ENCODE measurements at regions not wholly inside any gene's neighbourhood (a gene's known extent, or its start where the extent isn't known, plus 50 kb on each side); places are given as distances from the start of the nearest gene placed in this dataset.

GRCh38 chr3:10697918-10698317 is 118.1 kb upstream of the SLC6A11 start:
- no peaks in the 10 kb centered on the region for H3K9me3 ChIP-seq (ENCODE audit: insufficient read depth, low read length)
- H2AFZ ChIP-seq (ENCODE audit: low read depth, low read length, severe bottlenecking), result no peak overlapping the region
- no peak overlapping the region for H3K9ac ChIP-seq (ENCODE audit: low read length)
- no peaks in the 10 kb centered on the region for H3K79me2 ChIP-seq (ENCODE audit: insufficient read depth, low read length)
- no peaks in the 10 kb centered on the region for H3F3A ChIP-seq (ENCODE audit: insufficient read depth)
- no peak overlapping the region for H3K4me2 ChIP-seq (ENCODE audit: low read depth, low read length, poor library complexity, severe bottlenecking)
- no peak overlapping the region for H3K27ac ChIP-seq (ENCODE audit: low read depth, low read length)
- no peaks in the 10 kb centered on the region for H3K36me3 ChIP-seq (ENCODE audit: low read length)
- TF ChIP-seq CTCF (IDR thresholded peaks at IDR 0.05; ENCODE audit: insufficient read depth, low read length, poor library complexity, severe bottlenecking) (no peak), EZH2phosphoT487 (conservative IDR thresholded peaks at IDR 0.05; ENCODE audit: low read length) (no peak)
- no peaks in the 10 kb centered on the region for H4K20me1 ChIP-seq (ENCODE audit: low read depth, low read length)
- no peaks in the 10 kb centered on the region for H3K9me2 ChIP-seq (replicated peaks; ENCODE audit: insufficient read depth, low read length)
- H3K4me3 ChIP-seq (ENCODE audit: insufficient read depth, low read length, poor library complexity, severe bottlenecking), result no peak overlapping the region
- H3K27me3 ChIP-seq (ENCODE audit: low read length), result no peaks in the 10 kb centered on the region

- Histone ChIP-seq H3K27ac (ENCODE audit: low read depth, low read length) (no peak overlapping the region), H3K79me2 (ENCODE audit: insufficient read depth, low read length) (no peaks in the 10 kb centered on the region), H3K36me3 (ENCODE audit: low read length) (no peaks in the 10 kb centered on the region), H3K9me3 (ENCODE audit: insufficient read depth, low read length) (no peaks in the 10 kb centered on the region), H3F3A (ENCODE audit: insufficient read depth) (no peaks in the 10 kb centered on the region), H4K20me1 (ENCODE audit: low read depth, low read length) (no peaks in the 10 kb centered on the region), H3K27me3 (ENCODE audit: low read length) (no peaks in the 10 kb centered on the region), H3K9ac (ENCODE audit: low read length) (no peak overlapping the region), H3K4me3 (ENCODE audit: insufficient read depth, low read length, poor library complexity, severe bottlenecking) (no peak overlapping the region), H3K4me2 (ENCODE audit: low read depth, low read length, poor library complexity, severe bottlenecking) (no peak overlapping the region), H3K9me2 (replicated peaks; ENCODE audit: insufficient read depth, low read length) (no peaks in the 10 kb centered on the region), H2AFZ (ENCODE audit: low read depth, low read length, severe bottlenecking) (no peak overlapping the region)
- TF ChIP-seq CTCF (IDR thresholded peaks at IDR 0.05; ENCODE audit: insufficient read depth, low read length, poor library complexity, severe bottlenecking) (no peak), EZH2phosphoT487 (conservative IDR thresholded peaks at IDR 0.05; ENCODE audit: low read length) (no peak)
Observed at GRCh38 chr3:10700821-10701220, 115.2 kb upstream of the SLC6A11 start.

- Histone ChIP-seq H3K79me2 (ENCODE audit: insufficient read depth, low read length) (no peaks in the 10 kb centered on the region), H3K9me2 (replicated peaks; ENCODE audit: insufficient read depth, low read length) (no peaks in the 10 kb centered on the region), H3K27ac (ENCODE audit: low read depth, low read length) (no peak overlapping the region), H3K4me3 (ENCODE audit: insufficient read depth, low read length, poor library complexity, severe bottlenecking) (no peak overlapping the region), H3K27me3 (ENCODE audit: low read length) (no peaks in the 10 kb centered on the region), H3K36me3 (ENCODE audit: low read length) (no peaks in the 10 kb centered on the region), H3K4me2 (ENCODE audit: low read depth, low read length, poor library complexity, severe bottlenecking) (no peak overlapping the region), H3F3A (ENCODE audit: insufficient read depth) (no peaks in the 10 kb centered on the region), H3K9me3 (ENCODE audit: insufficient read depth, low read length) (no peaks in the 10 kb centered on the region), H3K9ac (ENCODE audit: low read length) (no peak overlapping the region), H4K20me1 (ENCODE audit: low read depth, low read length) (no peaks in the 10 kb centered on the region), H2AFZ (ENCODE audit: low read depth, low read length, severe bottlenecking) (no peak overlapping the region)
- no peak for TF ChIP-seq EZH2phosphoT487 (conservative IDR thresholded peaks at IDR 0.05; ENCODE audit: low read length)
- TF ChIP-seq CTCF (IDR thresholded peaks at IDR 0.05; ENCODE audit: insufficient read depth, low read length, poor library complexity, severe bottlenecking), result no peak
Observed at GRCh38 chr3:10702961-10703740, 112.9 kb upstream of the SLC6A11 start.

All from SU-DHL-6 (cell line).